A673 (cell line): ENCODE measurements at regions not wholly inside any gene's neighbourhood (a gene's known extent, or its start where the extent isn't known, plus 50 kb on each side); places are given as distances from the start of the nearest gene placed in this dataset.

Source experiments
- BruUV-seq: library from RNA; stranded (reverse); fragments of 400-500 nt; replicated peaks from 2 replicates; lab custom pipeline; 2021; lab: Mats Ljungman, UMichigan
- CTCF ChIA-PET: fragments of 300-600 bp; sonication (Branson Sonifier 250); formaldehyde crosslinking; loops from one replicate; lab custom pipeline; 2022; ENCODE audit warnings: antibody characterized with exemption; lab: Charles Lee
- POLR2A ChIA-PET: fragments of 300-600 bp; sonication (Branson Sonifier 250); formaldehyde crosslinking; loops from one replicate; lab custom pipeline; 2022; ENCODE audit warnings: antibody characterized with exemption; ENCODE audit not compliant: low non-redundant PET; lab: Charles Lee
- DNase-seq: peaks from one replicate; pipeline ENCODE4 v3.0.0-alpha.2; 2015; ENCODE audit warnings: low spot score
- H3K27ac ChIP-seq: fragments of 200-600 bp; sonication (generic); 2 replicates; pipeline ENCODE4 v1.5.1; 2016; ENCODE audit warnings: mixed run types, low read depth, mild to moderate bottlenecking, mixed read lengths, antibody characterized with exemption, low read length; ENCODE audit not compliant: poor library complexity, severe bottlenecking
- H3K27me3 ChIP-seq: fragments of 200-600 bp; sonication (generic); replicated peaks from 2 replicates; pipeline ENCODE4 v1.6.1; 2017; ENCODE audit warnings: mixed run types, low read depth, mild to moderate bottlenecking, mixed read lengths, antibody characterized with exemption, low read length; ENCODE audit not compliant: insufficient read depth, poor library complexity
- H3K36me3 ChIP-seq: fragments of 200-600 bp; sonication (generic); 2 replicates; pipeline ENCODE4 v1.6.1; 2016; ENCODE audit warnings: mixed run types, mild to moderate bottlenecking, mixed read lengths, antibody characterized with exemption, low read length; ENCODE audit not compliant: insufficient read depth, poor library complexity, severe bottlenecking
- H3K4me1 ChIP-seq: fragments of 200-600 bp; sonication (generic); 2 replicates; pipeline ENCODE4 v1.6.1; 2017; ENCODE audit warnings: mixed run types, mild to moderate bottlenecking, mixed read lengths, antibody characterized with exemption, low read length; ENCODE audit not compliant: insufficient read depth, poor library complexity, severe bottlenecking
- H3K4me3 ChIP-seq: fragments of 200-600 bp; sonication (generic); 2 replicates; pipeline ENCODE4 v1.5.1; 2016; ENCODE audit warnings: low read depth, mixed run types, mild to moderate bottlenecking, mixed read lengths, low read length; ENCODE audit not compliant: poor library complexity, severe bottlenecking
- H3K9me3 ChIP-seq: fragments of 200-600 bp; sonication (generic); 2 replicates; pipeline ENCODE4 v1.6.1; 2016; ENCODE audit warnings: mixed run types, low read depth, mild to moderate bottlenecking, mixed read lengths, antibody characterized with exemption, low read length; ENCODE audit not compliant: poor library complexity, severe bottlenecking
- CTCF ChIP-seq: fragments of 300-800, 200-600 bp; sonication (generic); conservative IDR thresholded peaks from 2 replicates; pipeline ENCODE4 v1.5.1; 2017; ENCODE audit warnings: low read depth, mild to moderate bottlenecking, antibody characterized with exemption, low read length, moderate library complexity, mixed read lengths
- EZH2 ChIP-seq: fragments of 200-600 bp; sonication (generic); IDR thresholded peaks from 2 replicates; pipeline ENCODE4 v1.6.1; 2017; ENCODE audit warnings: borderline replicate concordance, low read depth, mild to moderate bottlenecking, mixed read lengths, antibody characterized with exemption, low read length; ENCODE audit not compliant: poor library complexity, severe bottlenecking
- intact Hi-C: fragments of 100-400 bp; cut with micrococcal nuclease; formaldehyde crosslinking; loops from one replicate; pipeline ENCODE4 v1.10.0; 2022; ENCODE audit not compliant: unreplicated experiment

- Histone ChIP-seq H3K27me3 (no peaks in the 10 kb centered on the region), H3K4me1 (no peaks in the 10 kb centered on the region), H3K4me3 (no peak overlapping the region), H3K27ac (no peak overlapping the region), H3K9me3 (peaks cover 4% of the 10 kb centered on the region), H3K36me3 (no peaks in the 10 kb centered on the region)
- ChIA-PET CTCF (no interaction called here), POLR2A (no interaction called here)
- BruUV-seq = no TSS peak
- no peak for TF ChIP-seq CTCF
- TF ChIP-seq EZH2 = no peak
- intact Hi-C loops = loop anchor here (10.0 kb wide), 1 partner anchor 57 kb away; no protein-coding TSS in a partner anchor
- no peak for DNase-seq
These were observed 95.4 kb downstream of the ALG10B start for GRCh38 chr12:38411946-38412345.

- no peaks in the 10 kb centered on the region for H3K27me3 ChIP-seq
- H3K9me3 ChIP-seq = peaks cover 4% of the 10 kb centered on the region
- POLR2A ChIA-PET = no interaction called here
- no peaks in the 10 kb centered on the region for H3K4me1 ChIP-seq
- BruUV-seq = no TSS peak
- no peak for DNase-seq
- intact Hi-C loops = loop anchor here (10.0 kb wide), 1 partner anchor 62 kb away; no protein-coding TSS in a partner anchor
- H3K36me3 ChIP-seq = no peaks in the 10 kb centered on the region
- no peak overlapping the region for H3K4me3 ChIP-seq
- no peak overlapping the region for H3K27ac ChIP-seq
- TF ChIP-seq EZH2 (no peak), CTCF (no peak)
- CTCF ChIA-PET = no interaction called here
These were observed 100.5 kb downstream of the ALG10B start for GRCh38 chr12:38417101-38417500.

GRCh38 chr12:38424436-38424835 is 107.9 kb downstream of the ALG10B start:
- Histone ChIP-seq H3K27ac (no peak overlapping the region), H3K4me3 (no peak overlapping the region), H3K4me1 (no peaks in the 10 kb centered on the region), H3K27me3 (no peaks in the 10 kb centered on the region), H3K9me3 (no peaks in the 10 kb centered on the region), H3K36me3 (no peaks in the 10 kb centered on the region)
- ChIA-PET CTCF (no interaction called here), POLR2A (no interaction called here)
- intact Hi-C loops = no loop called here
- no peak for TF ChIP-seq EZH2
- no peak for TF ChIP-seq CTCF
- no TSS peak for BruUV-seq
- no peak for DNase-seq
